ENCODE measurements at regions not wholly inside any gene's neighbourhood (a gene's known extent, or its start where the extent isn't known, plus 50 kb on each side); places are given as distances from the start of the nearest gene placed in this dataset.

GRCh38 chr12:65634626-65635331, 189.5 kb upstream of the HMGA2 start:
- no peak for TF ChIP-seq EZH2phosphoT487 (conservative IDR thresholded peaks at IDR 0.05; ENCODE audit: low read length)
- no peak for TF ChIP-seq CTCF (IDR thresholded peaks at IDR 0.05; ENCODE audit: insufficient read depth, low read length, poor library complexity, severe bottlenecking)
